ENCODE measurements at regions not wholly inside any gene's neighbourhood (a gene's known extent, or its start where the extent isn't known, plus 50 kb on each side); places are given as distances from the start of the nearest gene placed in this dataset.

- no peak for TF ChIP-seq CTCF (conservative IDR thresholded peaks at IDR 0.05; ENCODE audit: low read depth in 2 of 2)
- TF ChIP-seq ETS1 (IDR thresholded peaks at IDR 0.05) = no peak
- TF ChIP-seq EZH2 (IDR thresholded peaks at IDR 0.05; ENCODE audit: low read depth, unreplicated experiment) = no peak
- no peak for TF ChIP-seq POLR2AphosphoS5 (IDR thresholded peaks at IDR 0.05; ENCODE audit: low read depth)
- no peak for TF ChIP-seq ZNF331 (CRISPR knock-in tag; IDR thresholded peaks at IDR 0.05; ENCODE audit: low read depth)
- no peak for TF ChIP-seq CREB1 (CRISPR knock-in tag; IDR thresholded peaks at IDR 0.05; ENCODE audit: low read depth)
- no peak for TF ChIP-seq STAT1 (IDR thresholded peaks at IDR 0.05; ENCODE audit: unreplicated experiment)
These were observed 98.0 kb upstream of the PLEKHG7 start for GRCh38 chr12:92604786-92605185.

Data from GM23338 (cell line).